Spleen (tissue), 11 donors: ENCODE measurements at regions not wholly inside any gene's neighbourhood (a gene's known extent, or its start where the extent isn't known, plus 50 kb on each side); places are given as distances from the start of the nearest gene placed in this dataset.
"Not testable (repeated sequence)": the region's sequence is repeated elsewhere in the genome, so short reads cannot be mapped to it uniquely, and the experiment has no call there.

Experiments used
- DNase-seq: peaks from one replicate; pipeline ENCODE4 v3.0.0-alpha.2; 2020
- H3K27ac ChIP-seq, 8 donors: fragments of 200-600 bp; sonication (generic) in 7 of 8; 1 replicate in 4 of 8; 2 replicates in 4 of 8; pipeline versions ENCODE4 v1.5.0 to v1.8.0; 2016 to 2021; ENCODE audit warnings: inconsistent platforms in 4 of 8, mild to moderate bottlenecking in 4 of 8, moderate library complexity in 1 of 8
- H3K27me3 ChIP-seq, 7 donors: fragments of 200-600 bp; sonication (generic) in 6 of 7; replicated peaks in 1 of 7; 1 replicate in 4 of 7; 2 replicates in 3 of 7; pipeline versions ENCODE4 v1.5.0 to v1.8.0; 2016 to 2021; ENCODE audit warnings: inconsistent platforms in 3 of 7, mild to moderate bottlenecking in 1 of 7
- H3K36me3 ChIP-seq, 6 donors: fragments of 200-600 bp; sonication (generic) in 5 of 6; 1 replicate in 4 of 6; 2 replicates in 2 of 6; pipeline versions ENCODE4 v1.5.0 to v1.8.0; 2016 to 2021; ENCODE audit warnings: inconsistent platforms in 2 of 6
- H3K4me1 ChIP-seq, 6 donors: fragments of 200-600 bp; sonication (generic) in 5 of 6; 1 replicate in 3 of 6; 2 replicates in 3 of 6; pipeline versions ENCODE4 v1.5.0 to v1.8.0; 2016 to 2021; ENCODE audit warnings: inconsistent platforms in 3 of 6
- H3K4me3 ChIP-seq, 8 donors: fragments of 200-600 bp; sonication (generic) in 7 of 8; 1 replicate in 4 of 8; 2 replicates in 4 of 8; pipeline versions ENCODE4 v1.5.0 to v1.8.0; 2016 to 2021; ENCODE audit warnings: inconsistent platforms in 4 of 8, mild to moderate bottlenecking in 4 of 8, moderate library complexity in 2 of 8
- H3K9me3 ChIP-seq, 8 donors: fragments of 200-600 bp; sonication (generic) in 7 of 8; 1 replicate in 4 of 8; 2 replicates in 4 of 8; pipeline versions ENCODE4 v1.5.0 to v1.8.0; 2016 to 2021; ENCODE audit warnings: inconsistent platforms in 4 of 8
- POLR2A ChIP-seq, 3 donors: fragments of 450-650 bp; IDR thresholded peaks; one replicate each; pipeline ENCODE4 v1.5.1; 2017; ENCODE audit warnings: antibody characterized with exemption in 3 of 3, mild to moderate bottlenecking in 1 of 3
- POLR2AphosphoS5 ChIP-seq, 3 donors: sonication (generic); formaldehyde crosslinking; IDR thresholded peaks; one replicate each; pipeline ENCODE4 v1.5.1; 2017; ENCODE audit warnings: antibody characterized with exemption in 3 of 3
- WGBS, 5 donors: extraction: QIAGEN DNeasy Blood & Tissue Kit in 3 of 5; methylation state at CpG; one replicate each; pipeline versions ENCODE4 v1.1.5 to v1.1.7; 2013 to 2018; 5-methylcytosine and 5-hydroxymethylcytosine counted together
- intact Hi-C: fragments of 100-400 bp; cut with DNase I; formaldehyde crosslinking; loops from one replicate; pipeline ENCODE4 v1.15.0; 2023; ENCODE audit warnings: low total_unique reads
- TF ChIP-seq, protein P1 (sequence below), 11 experiments: fragments of 200-600 bp in 7 of 11; fragments of 450-650 bp in 4 of 11; sonication (generic) in 4 of 11; IDR thresholded peaks in 8 of 11; conservative IDR thresholded peaks in 3 of 11; 1 replicate in 7 of 11; 2 replicates in 4 of 11; pipeline versions ENCODE4 v1.4.0 to v1.8.0; 2016 to 2021; ENCODE audit warnings: antibody characterized with exemption in 11 of 11, inconsistent platforms in 4 of 11, mild to moderate bottlenecking in 1 of 11
- donor health status: healthy with polysubstance abuse.
- donor health status: DM: no; HTN: no; CAD: no; lungs with moderate emphysema.
- donor health status: DM: no; HTN: no; CAD: no.
- donor health status: Bipolar disorder and iron deficiency.
- donor health status: healthy.
- donor health status: DM: no; HTN: no; CAD: no.
- donor health status: DM: yes; HTN: yes; CAD: no.

DNA sequence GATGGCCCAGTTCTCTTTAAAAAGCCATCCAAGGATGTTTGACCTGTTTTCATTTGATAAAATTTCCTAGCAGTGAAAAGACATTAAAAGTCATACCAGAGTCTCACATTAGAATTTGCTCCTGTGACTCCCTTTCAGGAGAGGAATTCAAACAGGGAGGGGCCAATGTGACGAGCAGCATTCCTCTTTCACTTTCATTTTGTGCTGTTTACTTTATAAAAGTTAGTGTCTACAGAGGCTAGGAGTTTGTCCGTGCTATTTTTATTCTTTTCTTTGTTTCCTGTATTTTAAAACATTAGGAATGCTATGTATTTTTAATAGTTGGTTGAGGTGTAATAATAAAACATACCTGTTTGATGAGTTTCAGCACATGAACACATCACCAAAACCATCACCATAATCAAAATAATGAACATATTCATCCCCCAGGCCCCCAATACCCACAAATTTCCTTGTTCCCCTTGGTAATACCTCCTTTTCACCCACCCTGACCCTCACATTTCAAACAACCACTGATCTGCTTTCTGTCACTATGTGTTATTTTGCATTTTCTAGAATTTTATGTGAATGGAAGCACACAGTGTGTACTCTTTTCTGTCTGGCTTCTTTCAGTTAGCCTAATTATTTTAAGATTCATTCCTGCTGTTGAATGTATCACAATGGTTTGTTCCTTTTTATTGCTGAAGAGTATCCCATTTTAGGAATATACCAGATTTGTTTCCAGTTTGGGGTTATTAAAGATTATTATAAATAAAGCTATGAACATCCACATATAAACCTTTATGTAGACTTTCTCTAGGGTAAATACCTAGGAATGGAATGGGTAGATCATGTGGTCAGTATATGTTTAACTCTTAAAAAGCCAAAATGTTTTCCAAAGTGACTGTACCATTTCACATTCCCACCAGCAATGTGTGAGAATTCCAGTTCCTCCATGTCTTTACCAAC is 129.5 kb downstream of the TENT5C start:
- H3K4me1 ChIP-seq, result peaks cover 0 to 18% (median 12%) of the 10 kb centered on the region in 6 donors
- H3K27ac ChIP-seq, result peak overlapping the region in 7 of 8 donors; percentile 30 to 78 (median 74)
- WGBS, 5 donors, result 0 to 2% (median 0%) methylated on average over 2 of the region's 2 CpGs
- TF ChIP-seq POLR2AphosphoS5 (IDR thresholded peaks at IDR 0.05) (no peak), POLR2A (IDR thresholded peaks at IDR 0.05) (no peak)
- TF ChIP-seq, protein P1, sequence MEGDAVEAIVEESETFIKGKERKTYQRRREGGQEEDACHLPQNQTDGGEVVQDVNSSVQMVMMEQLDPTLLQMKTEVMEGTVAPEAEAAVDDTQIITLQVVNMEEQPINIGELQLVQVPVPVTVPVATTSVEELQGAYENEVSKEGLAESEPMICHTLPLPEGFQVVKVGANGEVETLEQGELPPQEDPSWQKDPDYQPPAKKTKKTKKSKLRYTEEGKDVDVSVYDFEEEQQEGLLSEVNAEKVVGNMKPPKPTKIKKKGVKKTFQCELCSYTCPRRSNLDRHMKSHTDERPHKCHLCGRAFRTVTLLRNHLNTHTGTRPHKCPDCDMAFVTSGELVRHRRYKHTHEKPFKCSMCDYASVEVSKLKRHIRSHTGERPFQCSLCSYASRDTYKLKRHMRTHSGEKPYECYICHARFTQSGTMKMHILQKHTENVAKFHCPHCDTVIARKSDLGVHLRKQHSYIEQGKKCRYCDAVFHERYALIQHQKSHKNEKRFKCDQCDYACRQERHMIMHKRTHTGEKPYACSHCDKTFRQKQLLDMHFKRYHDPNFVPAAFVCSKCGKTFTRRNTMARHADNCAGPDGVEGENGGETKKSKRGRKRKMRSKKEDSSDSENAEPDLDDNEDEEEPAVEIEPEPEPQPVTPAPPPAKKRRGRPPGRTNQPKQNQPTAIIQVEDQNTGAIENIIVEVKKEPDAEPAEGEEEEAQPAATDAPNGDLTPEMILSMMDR (IDR thresholded peaks at IDR 0.05 in 8 of 11, conservative IDR thresholded peaks at IDR 0.05 in 3 of 11), result no peak
- no peaks in the 10 kb centered on the region for H3K27me3 ChIP-seq
- peak overlapping the region in 5 of 8 donors; percentile 4 to 50 (median 23) for H3K4me3 ChIP-seq
- H3K9me3 ChIP-seq, result no peaks in the 10 kb centered on the region
- intact Hi-C loops, result no loop called here
- no peaks in the 10 kb centered on the region for H3K36me3 ChIP-seq
- DNase-seq, result peak; percentile 66

- 94 to 100% (median 99%) methylated on average over 1 of the region's 1 CpG for WGBS, 5 donors
- intact Hi-C loops, result no loop called here
- no peak for DNase-seq
- Histone ChIP-seq H3K36me3 (no peaks in the 10 kb centered on the region), H3K27me3 (no peaks in the 10 kb centered on the region), H3K4me1 (peaks cover 0 to 14% (median 11%) of the 10 kb centered on the region in 6 donors), H3K27ac (no peak overlapping the region), H3K9me3 (peaks cover 0 to 3% (median 0%) of the 10 kb centered on the region in 8 donors), H3K4me3 (no peak overlapping the region)
- TF ChIP-seq, protein P1 (IDR thresholded peaks at IDR 0.05 in 8 of 11, conservative IDR thresholded peaks at IDR 0.05 in 3 of 11), result no peak
- no peak for TF ChIP-seq POLR2A (IDR thresholded peaks at IDR 0.05)
- TF ChIP-seq POLR2AphosphoS5 (IDR thresholded peaks at IDR 0.05), result no peak
Measured at GRCh38 chr1:117739504-117739903, 133.7 kb downstream of the TENT5C start.

GRCh38 chr1:117740496-117740895 is 134.6 kb downstream of the TENT5C start:
- Histone ChIP-seq H3K36me3 (no peaks in the 10 kb centered on the region), H3K27ac (no peak overlapping the region), H3K4me1 (peaks cover 0 to 4% (median 2%) of the 10 kb centered on the region in 6 donors), H3K27me3 (no peaks in the 10 kb centered on the region), H3K4me3 (no peak overlapping the region), H3K9me3 (peaks cover 0 to 4% (median under 1%) of the 10 kb centered on the region in 8 donors)
- no peak for DNase-seq
- WGBS, 5 donors, result 77 to 89% (median 81%) methylated on average over 3 of the region's 3 CpGs
- TF ChIP-seq POLR2A (IDR thresholded peaks at IDR 0.05) (no peak), POLR2AphosphoS5 (IDR thresholded peaks at IDR 0.05) (no peak)
- TF ChIP-seq, protein P1 (IDR thresholded peaks at IDR 0.05 in 8 of 11, conservative IDR thresholded peaks at IDR 0.05 in 3 of 11), result no peak
- intact Hi-C loops, result no loop called here

GRCh38 chr1:117746565-117746964 is 140.7 kb downstream of the TENT5C start:
- DNase-seq, H3K4me1 ChIP-seq, H3K27ac ChIP-seq, H3K4me3 ChIP-seq, H3K27me3 ChIP-seq, H3K36me3 ChIP-seq, intact Hi-C loops: not testable (repeated sequence)
- H3K9me3 ChIP-seq, result peaks cover 0 to 32% (median 10%) of the 10 kb centered on the region in 8 donors
